GOT3 (cell line): ENCODE measurements at regions not wholly inside any gene's neighbourhood (a gene's known extent, or its start where the extent isn't known, plus 50 kb on each side); places are given as distances from the start of the nearest gene placed in this dataset.

Experiments
- DNase-seq: peaks from one replicate; lab custom pipeline; 2025; ENCODE audit warnings: mixed read lengths; lab: John Stamatoyannopoulos, UW

- no peak for DNase-seq
These were observed 273.6 kb downstream of the SRBD1 start for GRCh38 chr2:45337481-45337880.

- DNase-seq, result no peak
These were observed 276.9 kb downstream of the SRBD1 start for GRCh38 chr2:45334205-45334604.

- DNase-seq, result no peak
These were observed 278.5 kb downstream of the SRBD1 start for GRCh38 chr2:45332567-45332966.

GRCh38 chr2:45332094-45332493, 279.0 kb downstream of the SRBD1 start:
- DNase-seq, result no peak

GRCh38 chr2:45331410-45331786, 279.7 kb downstream of the SRBD1 start:
- DNase-seq, result no peak

DNA sequence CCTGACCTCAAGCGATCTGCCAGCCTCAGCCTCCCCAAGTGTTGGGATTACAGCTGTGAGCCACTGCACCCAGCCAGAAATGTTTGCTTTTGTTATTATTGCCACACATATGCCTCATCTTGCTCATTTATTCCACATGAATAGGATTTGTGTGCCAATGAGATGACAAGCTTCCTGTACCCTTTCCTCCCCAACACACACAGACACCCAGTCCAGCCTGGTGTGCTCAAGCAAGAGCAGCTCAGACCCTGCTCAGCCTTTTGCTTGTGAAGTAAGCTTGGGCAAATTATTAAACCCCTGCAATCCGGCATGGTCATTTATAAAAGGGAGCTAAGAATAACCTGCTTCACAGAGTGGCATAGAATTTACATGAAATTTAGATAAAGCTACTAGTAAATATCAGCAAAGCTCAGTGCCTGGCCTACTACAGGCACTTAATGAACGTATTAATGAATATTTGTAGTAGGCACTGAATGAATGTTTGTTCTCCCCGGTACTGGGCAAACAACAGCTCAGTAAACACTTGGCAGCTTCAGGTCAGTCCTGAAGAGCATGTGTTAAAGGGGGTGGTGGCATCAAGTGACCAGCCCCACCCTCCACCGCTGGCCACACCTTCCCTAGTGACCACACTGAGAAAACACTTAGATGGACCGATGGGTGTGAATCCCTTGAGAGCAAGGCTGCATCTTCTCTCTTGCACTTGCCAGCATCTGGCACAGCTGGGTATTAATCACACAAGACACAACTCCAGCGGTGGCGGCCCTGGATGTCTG, 280.2 kb downstream of the SRBD1 start:
- DNase-seq, result no peak

DNA sequence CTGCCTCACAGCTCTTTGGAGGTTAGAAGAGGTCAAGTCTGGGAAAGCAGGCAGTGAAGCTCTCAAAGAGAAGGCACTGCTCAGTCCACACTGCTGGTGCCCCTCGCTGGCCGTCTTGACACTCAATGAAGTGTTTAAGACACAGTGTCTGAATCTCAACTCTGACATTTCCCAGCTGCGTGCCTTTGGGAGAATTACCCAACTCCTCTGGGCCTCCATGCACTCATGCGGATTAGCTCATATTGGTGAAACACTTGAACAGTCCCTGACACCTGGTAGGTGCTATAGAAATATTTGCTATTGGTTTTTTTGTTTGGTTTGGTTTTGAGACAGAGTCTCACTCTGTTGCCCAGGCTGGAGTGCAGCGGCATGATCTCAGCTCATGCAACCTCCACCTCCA, 281.0 kb downstream of the SRBD1 start:
- DNase-seq, result no peak

DNA sequence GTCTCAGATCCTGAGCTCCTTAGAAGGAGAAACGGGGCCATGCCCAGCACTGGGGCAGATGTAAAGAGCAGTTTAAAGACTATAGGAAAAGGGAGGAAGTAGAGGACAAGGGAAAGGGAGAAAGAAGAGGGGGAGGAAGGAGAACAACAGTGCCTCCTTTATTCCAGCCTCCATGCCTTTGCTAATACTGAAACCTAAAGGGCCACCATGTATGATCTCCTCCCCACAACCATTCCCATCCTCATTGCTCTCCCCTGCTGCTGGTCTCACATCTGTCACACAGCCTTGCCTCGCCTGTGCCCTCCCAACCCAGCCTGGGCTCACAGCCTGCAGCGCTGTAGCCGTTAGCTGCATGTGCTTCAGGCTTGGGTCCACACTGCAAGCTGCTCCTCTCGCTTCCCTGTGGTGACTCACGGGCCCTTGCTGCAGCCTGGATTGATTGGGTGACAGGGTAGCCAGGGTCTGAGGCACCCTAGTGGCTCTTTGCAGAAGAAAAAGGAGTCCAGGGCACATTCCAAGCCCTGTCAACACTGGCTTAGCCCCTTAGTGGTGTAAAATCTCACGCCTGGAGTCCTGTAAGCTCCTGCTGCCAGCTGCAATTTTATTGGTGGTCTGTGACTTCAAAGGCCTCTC, 281.9 kb downstream of the SRBD1 start:
- DNase-seq, result no peak

- DNase-seq, result no peak
These were observed 282.7 kb downstream of the SRBD1 start for GRCh38 chr2:45328264-45328870.

DNA sequence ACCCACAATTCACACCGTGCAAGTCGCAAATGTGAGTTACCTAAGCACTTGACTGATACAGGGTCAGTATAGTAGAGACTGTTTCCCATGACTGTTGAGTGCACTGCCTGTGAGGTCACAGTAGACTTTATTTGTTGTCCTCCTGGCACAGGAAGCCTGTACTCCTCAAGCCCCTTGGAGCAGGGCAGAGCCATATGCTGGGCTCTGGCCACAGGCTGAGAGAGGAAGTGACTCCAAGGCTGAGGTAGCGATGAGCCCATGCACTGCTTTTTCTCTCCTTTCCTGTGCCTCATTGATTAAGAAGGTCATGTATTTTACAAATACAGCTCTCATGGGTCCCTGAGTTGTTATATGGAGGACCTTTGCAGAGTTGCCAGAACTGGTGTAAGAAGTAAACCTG, 287.7 kb downstream of the SRBD1 start:
- DNase-seq, result no peak

GRCh38 chr2:45320956-45321355, 290.1 kb downstream of the SRBD1 start:
- DNase-seq, result no peak

DNA sequence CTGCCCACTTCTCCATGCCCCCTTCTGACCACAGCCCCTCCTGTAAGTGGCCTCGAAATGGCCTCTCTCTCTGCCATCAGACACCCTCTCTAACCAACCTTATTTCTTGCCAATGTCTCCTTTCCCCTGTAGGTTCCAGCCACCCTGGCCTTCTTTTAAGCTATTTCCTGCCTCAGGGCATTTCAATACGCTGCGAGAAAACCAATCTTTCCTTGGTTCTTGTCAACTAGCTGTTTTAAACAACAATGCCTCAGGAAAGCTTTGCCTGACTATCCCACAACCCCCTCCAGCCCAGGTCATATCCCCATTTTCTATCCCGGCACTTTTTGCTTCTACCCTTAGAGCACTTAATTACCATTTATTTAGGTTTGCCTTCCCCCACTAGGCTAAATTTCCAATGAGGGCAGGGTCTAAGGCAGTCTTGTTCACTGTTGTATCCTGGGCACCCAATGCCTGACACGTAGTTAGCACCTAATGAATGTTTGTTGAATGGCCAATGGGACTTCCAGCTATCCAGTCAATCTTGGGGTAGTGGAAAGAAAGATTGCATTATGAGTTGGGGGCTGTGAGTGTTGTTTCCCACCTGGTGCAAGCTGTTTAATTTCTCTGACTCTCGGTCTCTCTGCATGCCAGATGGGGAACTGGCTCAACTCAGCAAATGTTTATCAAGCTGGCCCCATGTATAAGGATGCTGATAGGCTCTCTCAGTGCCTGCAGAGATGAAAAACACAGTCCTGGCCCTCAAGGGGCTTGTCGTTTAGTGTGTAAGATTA, 291.2 kb downstream of the SRBD1 start:
- no peak for DNase-seq

GRCh38 chr2:45318686-45319085, 292.4 kb downstream of the SRBD1 start:
- no peak for DNase-seq

- DNase-seq, result no peak
These were observed 294.3 kb downstream of the SRBD1 start for GRCh38 chr2:45316576-45317338.

- peak; percentile 17 for DNase-seq
These were observed 295.2 kb downstream of the SRBD1 start for GRCh38 chr2:45315861-45316260.

DNA sequence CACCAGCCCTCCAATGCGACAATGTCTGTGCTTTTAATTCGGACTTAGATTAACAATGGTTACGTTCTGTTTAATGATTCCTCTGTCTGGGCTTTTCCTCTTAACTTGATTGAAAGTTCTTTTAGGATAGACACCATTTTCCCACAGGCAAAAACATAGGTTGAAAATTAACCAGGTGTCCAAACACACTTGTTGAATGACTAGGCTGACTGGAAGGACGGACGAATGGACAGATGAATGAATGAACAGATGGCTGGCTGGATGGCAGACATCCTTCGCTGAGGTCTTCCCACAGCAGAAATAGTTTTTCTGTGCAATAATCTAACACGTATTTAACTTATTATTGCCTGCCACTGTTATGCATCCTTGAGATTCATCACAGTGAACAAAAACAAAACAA, 298.8 kb downstream of the SRBD1 start:
- no peak for DNase-seq

DNA sequence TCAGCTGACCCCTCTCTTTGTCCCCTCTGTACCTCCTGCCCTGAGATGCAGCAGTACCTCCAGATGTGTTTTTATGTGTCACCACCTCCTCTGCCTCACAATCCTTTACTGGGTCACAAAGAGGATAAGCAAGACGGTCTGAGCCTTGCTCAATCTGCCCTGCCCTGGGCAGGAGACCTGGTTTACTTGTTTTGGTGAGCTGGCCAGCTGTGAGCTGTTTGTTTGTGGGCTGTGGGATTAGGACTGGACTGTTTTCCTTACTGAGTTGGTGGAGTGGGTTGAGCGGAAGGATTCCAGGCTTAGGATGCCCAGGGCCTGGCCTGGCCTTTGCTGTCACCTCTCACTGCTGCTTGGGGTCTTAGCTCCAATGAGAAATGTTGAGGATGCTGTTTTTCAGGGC, 299.5 kb downstream of the SRBD1 start:
- DNase-seq, result no peak

DNA sequence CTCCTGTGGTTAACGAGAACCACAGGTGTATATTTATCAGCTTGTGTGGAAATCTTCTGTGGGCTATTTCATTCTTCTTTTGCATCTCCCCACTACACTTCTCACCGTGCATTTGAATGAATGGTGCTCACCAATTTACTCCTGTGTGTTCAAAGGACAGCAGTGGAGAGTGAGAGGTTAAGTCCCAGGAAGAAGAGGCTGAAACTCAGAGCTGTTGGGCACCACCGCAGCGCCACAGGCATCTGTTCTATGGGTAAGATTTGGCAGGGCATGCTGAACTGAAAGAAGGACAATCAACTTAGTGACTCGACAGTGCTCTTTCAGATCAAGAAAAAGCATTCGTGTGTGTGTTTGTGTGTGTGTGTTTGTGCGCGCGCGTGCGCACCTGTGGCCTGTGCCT, 297.9 kb upstream of the SIX2 start:
- DNase-seq, result no peak

GRCh38 chr2:45305599-45305998, 296.3 kb upstream of the SIX2 start:
- DNase-seq, result no peak

DNA sequence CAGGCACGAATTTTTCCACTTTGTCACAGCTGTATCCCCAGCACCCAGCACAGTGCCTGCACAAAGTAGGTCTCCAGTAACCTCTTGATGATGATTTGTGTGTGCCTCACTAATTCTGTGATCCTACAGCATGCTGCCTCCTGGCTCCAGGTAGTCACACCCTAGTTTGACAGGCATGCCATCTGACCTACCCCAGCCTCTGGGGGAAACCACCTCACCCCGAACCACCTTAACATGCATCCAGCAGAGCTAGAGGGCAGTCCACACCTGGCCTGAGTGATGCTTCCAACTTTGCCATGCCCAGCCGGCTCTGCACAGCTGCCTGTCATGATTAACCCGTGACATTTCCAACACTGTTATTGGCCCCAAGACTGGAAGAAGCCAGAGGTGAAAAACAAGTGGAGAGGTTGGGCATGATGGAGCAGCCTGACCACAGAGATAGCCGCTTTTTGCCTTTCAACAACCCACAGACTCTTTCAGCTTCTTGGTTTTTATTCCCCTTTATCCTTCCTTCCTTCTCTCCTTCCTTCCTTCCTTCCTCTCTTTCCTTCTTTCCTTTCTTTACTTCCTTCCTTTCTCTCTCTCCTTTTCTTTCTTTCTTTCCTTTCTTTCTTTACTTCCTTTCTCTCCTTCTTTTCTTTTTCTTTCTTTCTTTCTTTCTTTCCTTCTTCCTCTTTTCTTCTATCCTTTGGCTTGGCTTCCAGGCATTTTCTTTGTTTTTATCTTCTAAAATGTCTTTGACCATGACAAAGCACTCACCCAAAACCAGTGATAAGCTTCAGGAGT, 294.4 kb upstream of the SIX2 start:
- no peak for DNase-seq
